Trophoblast cell (in vitro differentiated cells and primary cell): ENCODE measurements at regions not wholly inside any gene's neighbourhood (a gene's known extent, or its start where the extent isn't known, plus 50 kb on each side); places are given as distances from the start of the nearest gene placed in this dataset.

Experiments used
- DNase-seq, 2 donors: peaks; one replicate each; pipeline ENCODE4 v3.0.0-alpha.2; 2016
- H2AFZ ChIP-seq: 2 replicates; pipeline ENCODE4 v1.6.1; 2013; ENCODE audit warnings: low read length, moderate library complexity, mild to moderate bottlenecking; ENCODE audit not compliant: insufficient read depth, poor library complexity
- H2AK5ac ChIP-seq: 2 replicates; pipeline ENCODE4 v1.6.1; 2013; ENCODE audit warnings: mild to moderate bottlenecking, low read length
- H2BK120ac ChIP-seq: 2 replicates; pipeline ENCODE4 v1.6.1; 2013; ENCODE audit warnings: low read length, mild to moderate bottlenecking, moderate library complexity; ENCODE audit not compliant: insufficient read depth, poor library complexity
- H2BK12ac ChIP-seq: 2 replicates; pipeline ENCODE4 v1.6.1; 2013; ENCODE audit warnings: mild to moderate bottlenecking, low read length, moderate library complexity
- H2BK5ac ChIP-seq: 2 replicates; pipeline ENCODE4 v1.6.1; 2013; ENCODE audit warnings: low read length, low read depth, moderate library complexity, mild to moderate bottlenecking; ENCODE audit not compliant: poor library complexity
- H3K14ac ChIP-seq: 2 replicates; pipeline ENCODE4 v1.6.1; 2013; ENCODE audit warnings: mild to moderate bottlenecking, low read length
- H3K18ac ChIP-seq: 2 replicates; pipeline ENCODE4 v1.6.1; 2013; ENCODE audit warnings: mild to moderate bottlenecking, low read length
- H3K23ac ChIP-seq: 2 replicates; pipeline ENCODE4 v1.6.1; 2013; ENCODE audit warnings: low read length
- H3K27ac ChIP-seq: 2 replicates; pipeline ENCODE4 v1.5.1; 2013; ENCODE audit warnings: low read depth, mild to moderate bottlenecking, inconsistent platforms, low read length, moderate library complexity
- H3K27me3 ChIP-seq: 2 replicates; pipeline ENCODE4 v1.6.1; 2013; ENCODE audit warnings: inconsistent platforms, mild to moderate bottlenecking, low read length, moderate library complexity; ENCODE audit not compliant: insufficient read depth
- H3K36me3 ChIP-seq, 2 experiments: 1 replicate in 1 of 2; 2 replicates in 1 of 2; pipeline ENCODE4 v1.6.1; 2013; ENCODE audit warnings: low read length in 2 of 2, mild to moderate bottlenecking in 2 of 2, moderate library complexity in 1 of 2; ENCODE audit not compliant: insufficient read depth in 2 of 2, control insufficient read depth in 1 of 2
- H3K4ac ChIP-seq: 2 replicates; pipeline ENCODE4 v1.6.1; 2013; ENCODE audit warnings: low read depth, mild to moderate bottlenecking, low read length, moderate library complexity
- H3K4me1 ChIP-seq, 2 experiments: 1 replicate in 1 of 2; 2 replicates in 1 of 2; pipeline ENCODE4 v1.6.1; 2013; ENCODE audit warnings: low read length in 2 of 2, mild to moderate bottlenecking in 2 of 2, moderate library complexity in 1 of 2; ENCODE audit not compliant: insufficient read depth in 2 of 2, control insufficient read depth in 1 of 2
- H3K4me2 ChIP-seq: 2 replicates; pipeline ENCODE4 v1.6.1; 2013; ENCODE audit warnings: inconsistent platforms, mild to moderate bottlenecking, low read length, moderate library complexity
- H3K4me3 ChIP-seq: 2 replicates; pipeline ENCODE4 v1.5.1; 2013; ENCODE audit warnings: mild to moderate bottlenecking, low read depth, low read length, inconsistent platforms
- H3K79me1 ChIP-seq: one replicate; pipeline ENCODE4 v1.6.1; 2013; ENCODE audit warnings: low read length
- H3K79me2 ChIP-seq: 2 replicates; pipeline ENCODE4 v1.6.1; 2013; ENCODE audit warnings: low read length, mild to moderate bottlenecking; ENCODE audit not compliant: control insufficient read depth, insufficient read depth, poor library complexity
- H3K9ac ChIP-seq: 2 replicates; pipeline ENCODE4 v1.6.1; 2013; ENCODE audit warnings: mild to moderate bottlenecking, low read length
- H3K9me3 ChIP-seq: 2 replicates; pipeline ENCODE4 v1.6.1; 2013; ENCODE audit warnings: low read depth, mild to moderate bottlenecking, control low read depth, inconsistent platforms, low read length; ENCODE audit not compliant: insufficient read depth
- H4K12ac ChIP-seq: 2 replicates; pipeline ENCODE4 v1.6.1; 2013; ENCODE audit warnings: low read depth, mild to moderate bottlenecking, low read length, moderate library complexity
- H4K8ac ChIP-seq: 2 replicates; pipeline ENCODE4 v1.6.1; 2013; ENCODE audit warnings: low read depth, mild to moderate bottlenecking, low read length, moderate library complexity
- H4K91ac ChIP-seq: one replicate; pipeline ENCODE4 v1.6.1; 2013; ENCODE audit warnings: low read depth, mild to moderate bottlenecking, low read length, moderate library complexity
- WGBS: extraction: QIAGEN DNeasy Blood & Tissue Kit; methylation state at CpG from one replicate; pipeline ENCODE4 v1.1.7; 2013; ENCODE audit warnings: missing lambda C conversion rate; ENCODE audit not compliant: insufficient read length, insufficient coverage; ENCODE audit errors: extremely low coverage; 5-methylcytosine and 5-hydroxymethylcytosine counted together

DNA sequence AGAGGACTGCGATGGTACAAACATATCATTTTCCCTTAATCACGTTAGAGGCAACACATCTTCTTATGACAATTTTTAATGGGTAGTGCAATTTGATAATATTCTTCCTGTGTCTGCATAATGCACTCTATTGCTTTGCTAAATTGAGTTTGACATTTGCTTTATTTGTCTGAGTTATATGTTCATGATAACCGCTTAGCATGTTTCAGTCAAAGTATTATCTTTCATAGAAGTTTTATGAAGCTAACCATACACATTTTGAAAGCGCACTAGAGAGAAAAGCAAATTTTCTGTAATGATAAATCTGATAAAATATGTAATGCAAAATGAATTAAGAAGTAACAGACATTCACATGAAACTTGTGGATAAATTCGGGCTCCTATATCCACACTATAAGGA is 1276.9 kb downstream of the ZPLD1 start:
- DNase-seq, result no peak
- no peak overlapping the region for H2AK5ac ChIP-seq

DNA sequence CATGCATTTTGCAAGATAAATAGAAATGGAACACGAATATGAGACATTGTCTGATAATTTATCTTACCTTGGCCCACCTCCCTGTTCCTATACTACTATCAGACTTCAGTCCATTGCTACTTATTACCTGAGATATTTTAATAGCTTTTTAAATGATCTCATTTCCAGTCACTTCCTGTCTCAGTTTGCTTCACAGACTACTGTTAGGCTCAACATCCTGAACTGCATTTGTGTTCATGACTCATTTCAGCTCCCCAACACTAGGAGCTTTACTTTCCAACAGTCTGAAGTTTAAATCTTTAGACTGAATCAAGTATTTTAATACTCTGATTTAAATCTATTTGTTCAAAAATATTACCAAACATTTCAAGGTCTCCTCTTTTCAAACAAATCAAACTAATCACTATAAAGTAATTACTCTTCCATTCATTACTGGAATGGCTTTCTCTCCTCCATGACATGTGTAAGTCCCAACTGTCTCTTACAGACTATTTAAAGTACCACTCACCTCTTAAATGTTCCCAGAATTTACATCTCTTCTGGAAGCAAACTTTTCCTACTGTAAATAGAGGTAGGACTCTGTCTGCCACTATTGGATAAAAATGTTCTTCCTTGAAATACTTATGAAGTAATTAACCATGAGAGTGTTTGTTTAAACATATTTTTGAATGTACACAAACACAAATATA is 1277.6 kb downstream of the ZPLD1 start:
- H4K8ac ChIP-seq, result no peak overlapping the region
- H2BK5ac ChIP-seq, result no peak overlapping the region
- H2BK12ac ChIP-seq, result no peak overlapping the region
- H4K12ac ChIP-seq, result no peak overlapping the region
- no peaks in the 10 kb centered on the region for H3K27me3 ChIP-seq
- no peak overlapping the region for H3K27ac ChIP-seq
- no peak overlapping the region for H2AFZ ChIP-seq
- no peak overlapping the region for H2BK120ac ChIP-seq
- H4K91ac ChIP-seq, result no peak overlapping the region
- no peak overlapping the region for H3K14ac ChIP-seq
- no peak overlapping the region for H3K23ac ChIP-seq
- no peak overlapping the region for H3K4ac ChIP-seq
- no peak overlapping the region for H3K18ac ChIP-seq
- no peaks in the 10 kb centered on the region for H3K79me1 ChIP-seq
- no peaks in the 10 kb centered on the region for H3K36me3 ChIP-seq
- H3K4me1 ChIP-seq, result no peaks in the 10 kb centered on the region
- H3K79me2 ChIP-seq, result no peaks in the 10 kb centered on the region
- WGBS, result no CpG with 5 or more reads among the region's 1 CpG
- H3K9me3 ChIP-seq, result no peaks in the 10 kb centered on the region
- H3K4me2 ChIP-seq, result no peak overlapping the region
- no peak for DNase-seq
- no peak overlapping the region for H2AK5ac ChIP-seq
- H3K9ac ChIP-seq, result no peak overlapping the region
- H3K4me3 ChIP-seq, result no peak overlapping the region

More for the DNA sequence above, 1276.9 kb downstream of the ZPLD1 start:
- Histone ChIP-seq H3K9ac (no peak overlapping the region), H2BK5ac (no peak overlapping the region), H3K4me3 (no peak overlapping the region), H3K4me1 (no peaks in the 10 kb centered on the region), H4K8ac (no peak overlapping the region), H2BK120ac (no peak overlapping the region), H3K36me3 (no peaks in the 10 kb centered on the region), H3K9me3 (no peaks in the 10 kb centered on the region), H3K4me2 (no peak overlapping the region), H3K18ac (no peak overlapping the region), H3K27me3 (no peaks in the 10 kb centered on the region), H2BK12ac (no peak overlapping the region), H3K14ac (no peak overlapping the region), H4K12ac (no peak overlapping the region), H3K79me2 (no peaks in the 10 kb centered on the region), H4K91ac (no peak overlapping the region), H3K23ac (no peak overlapping the region), H3K4ac (no peak overlapping the region), H3K27ac (no peak overlapping the region), H2AFZ (no peak overlapping the region), H3K79me1 (no peaks in the 10 kb centered on the region)
- no CpG with 5 or more reads among the region's 5 CpGs for WGBS

DNA sequence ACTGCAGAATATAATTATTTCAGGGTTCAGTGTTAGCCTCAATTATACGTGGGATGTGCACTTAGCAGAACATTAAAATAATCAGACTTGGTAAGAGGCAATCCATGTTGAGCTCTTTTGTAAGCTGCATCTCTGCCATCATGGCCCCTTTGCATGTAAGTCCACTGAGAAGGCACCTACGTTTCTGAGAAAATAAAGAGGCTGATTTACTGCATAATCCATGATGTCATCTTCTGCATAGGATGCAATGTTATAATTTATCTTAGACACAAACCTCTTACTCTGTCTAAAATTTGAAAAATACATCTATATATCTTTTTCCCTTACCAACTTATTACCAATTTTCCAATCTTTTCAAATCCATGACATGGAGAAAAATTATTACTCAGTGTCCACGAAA is 1294.7 kb downstream of the ZPLD1 start:
- H3K18ac ChIP-seq, result no peak overlapping the region
- no peak overlapping the region for H3K27ac ChIP-seq
- H3K23ac ChIP-seq, result no peak overlapping the region
- H3K14ac ChIP-seq, result no peak overlapping the region
- H2BK120ac ChIP-seq, result no peak overlapping the region
- H3K36me3 ChIP-seq, result no peaks in the 10 kb centered on the region
- WGBS, result no CpG with 5 or more reads among the region's 3 CpGs
- no peaks in the 10 kb centered on the region for H3K4me1 ChIP-seq
- H3K4me3 ChIP-seq, result no peak overlapping the region
- no peak overlapping the region for H2AFZ ChIP-seq
- H3K9ac ChIP-seq, result no peak overlapping the region
- H4K12ac ChIP-seq, result no peak overlapping the region
- no peak overlapping the region for H4K8ac ChIP-seq
- H4K91ac ChIP-seq, result no peak overlapping the region
- no peaks in the 10 kb centered on the region for H3K79me2 ChIP-seq
- no peak overlapping the region for H2BK12ac ChIP-seq
- H2BK5ac ChIP-seq, result no peak overlapping the region
- no peaks in the 10 kb centered on the region for H3K9me3 ChIP-seq
- H3K79me1 ChIP-seq, result no peaks in the 10 kb centered on the region
- no peak overlapping the region for H2AK5ac ChIP-seq
- H3K4ac ChIP-seq, result no peak overlapping the region
- H3K27me3 ChIP-seq, result no peaks in the 10 kb centered on the region
- DNase-seq, result no peak
- no peak overlapping the region for H3K4me2 ChIP-seq

DNA sequence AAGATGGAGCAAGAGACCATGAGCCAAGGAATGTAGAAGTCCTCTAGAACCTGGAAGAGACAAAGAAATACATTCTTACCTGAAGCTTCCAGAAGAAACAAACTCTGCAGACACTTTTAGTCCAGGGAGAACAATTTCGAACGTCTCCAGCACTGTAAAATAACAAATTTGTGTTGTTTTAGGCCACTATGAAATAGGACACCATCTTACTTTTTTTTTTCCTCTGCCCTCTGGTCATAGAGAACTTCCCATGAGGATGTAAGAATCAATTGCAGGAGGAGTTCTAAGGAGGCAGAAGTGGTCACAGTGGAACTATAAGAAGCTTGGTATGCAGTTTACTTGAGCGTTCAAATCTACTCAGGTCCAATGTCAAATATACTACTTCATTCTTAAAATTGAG is 1295.9 kb downstream of the ZPLD1 start:
- Histone ChIP-seq H3K79me2 (no peaks in the 10 kb centered on the region), H3K18ac (no peak overlapping the region), H3K14ac (no peak overlapping the region), H3K27me3 (no peaks in the 10 kb centered on the region), H3K4me2 (no peak overlapping the region), H3K23ac (no peak overlapping the region), H2AK5ac (no peak overlapping the region), H2BK120ac (no peak overlapping the region), H2BK12ac (no peak overlapping the region), H4K8ac (no peak overlapping the region), H4K91ac (no peak overlapping the region), H2AFZ (no peak overlapping the region), H3K27ac (no peak overlapping the region), H3K79me1 (no peaks in the 10 kb centered on the region), H3K9me3 (no peaks in the 10 kb centered on the region), H3K4ac (no peak overlapping the region), H3K36me3 (no peaks in the 10 kb centered on the region), H3K4me3 (no peak overlapping the region), H3K9ac (no peak overlapping the region), H4K12ac (no peak overlapping the region), H3K4me1 (no peaks in the 10 kb centered on the region), H2BK5ac (no peak overlapping the region)
- no CpG with 5 or more reads among the region's 3 CpGs for WGBS
- DNase-seq, result no peak
